Coronary artery (tissue), 2 donors: ENCODE measurements at regions not wholly inside any gene's neighbourhood (a gene's known extent, or its start where the extent isn't known, plus 50 kb on each side); places are given as distances from the start of the nearest gene placed in this dataset.

Experiments used
- DNase-seq: peaks from one replicate; pipeline ENCODE4 v3.0.0-alpha.2; 2017; ENCODE audit warnings: low spot score
- H3K27ac ChIP-seq, 2 donors: fragments of 200-600 bp; sonication (generic); one replicate each; pipeline ENCODE4 v1.5.1; 2016 to 2019
- H3K4me3 ChIP-seq: fragments of 200-600 bp; sonication (generic); 2 replicates; pipeline ENCODE4 v1.5.1; 2016; ENCODE audit warnings: mild to moderate bottlenecking, moderate library complexity
- TF ChIP-seq, protein P1 (sequence below): fragments of 200-600 bp; sonication (generic); IDR thresholded peaks from one replicate; pipeline ENCODE4 v1.5.1; 2019; ENCODE audit warnings: antibody characterized with exemption

GRCh38 chr9:103898550-103898949 is 195.6 kb upstream of the SMC2 start:
- no peak for DNase-seq
- TF ChIP-seq, protein P1, sequence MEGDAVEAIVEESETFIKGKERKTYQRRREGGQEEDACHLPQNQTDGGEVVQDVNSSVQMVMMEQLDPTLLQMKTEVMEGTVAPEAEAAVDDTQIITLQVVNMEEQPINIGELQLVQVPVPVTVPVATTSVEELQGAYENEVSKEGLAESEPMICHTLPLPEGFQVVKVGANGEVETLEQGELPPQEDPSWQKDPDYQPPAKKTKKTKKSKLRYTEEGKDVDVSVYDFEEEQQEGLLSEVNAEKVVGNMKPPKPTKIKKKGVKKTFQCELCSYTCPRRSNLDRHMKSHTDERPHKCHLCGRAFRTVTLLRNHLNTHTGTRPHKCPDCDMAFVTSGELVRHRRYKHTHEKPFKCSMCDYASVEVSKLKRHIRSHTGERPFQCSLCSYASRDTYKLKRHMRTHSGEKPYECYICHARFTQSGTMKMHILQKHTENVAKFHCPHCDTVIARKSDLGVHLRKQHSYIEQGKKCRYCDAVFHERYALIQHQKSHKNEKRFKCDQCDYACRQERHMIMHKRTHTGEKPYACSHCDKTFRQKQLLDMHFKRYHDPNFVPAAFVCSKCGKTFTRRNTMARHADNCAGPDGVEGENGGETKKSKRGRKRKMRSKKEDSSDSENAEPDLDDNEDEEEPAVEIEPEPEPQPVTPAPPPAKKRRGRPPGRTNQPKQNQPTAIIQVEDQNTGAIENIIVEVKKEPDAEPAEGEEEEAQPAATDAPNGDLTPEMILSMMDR = no peak
- H3K4me3 ChIP-seq = no peak overlapping the region
- H3K27ac ChIP-seq = no peak overlapping the region

- no peak overlapping the region for H3K27ac ChIP-seq
- TF ChIP-seq, protein P1 = no peak
- H3K4me3 ChIP-seq = no peak overlapping the region
- no peak for DNase-seq
Measured at GRCh38 chr9:103899866-103900265, 194.2 kb upstream of the SMC2 start.

DNA sequence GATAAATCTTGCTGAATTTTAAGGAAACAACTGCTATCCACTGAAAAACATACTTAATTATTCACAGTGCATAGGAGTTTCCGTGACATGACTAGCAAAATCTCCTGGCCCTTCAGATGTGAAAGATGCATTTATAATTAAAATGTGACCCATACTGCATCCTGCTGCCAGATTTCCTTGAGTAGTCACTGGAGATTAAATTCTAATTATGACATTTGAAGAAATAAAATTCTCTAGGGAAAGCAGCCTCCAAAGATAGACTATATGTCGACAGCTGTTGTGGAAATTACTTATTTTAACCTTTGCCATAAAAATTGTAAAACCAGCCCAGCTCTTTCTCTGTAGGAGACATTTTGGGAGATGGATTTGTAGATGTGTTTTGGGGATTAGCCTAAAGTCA is 193.6 kb upstream of the SMC2 start:
- DNase-seq = no peak
- TF ChIP-seq, protein P1 = no peak
- Histone ChIP-seq H3K27ac (no peak overlapping the region), H3K4me3 (no peak overlapping the region)

- TF ChIP-seq, protein P1 = no peak
- DNase-seq = no peak
- no peak overlapping the region for H3K27ac ChIP-seq
- H3K4me3 ChIP-seq = no peak overlapping the region
Measured at GRCh38 chr9:103902263-103902662, 191.8 kb upstream of the SMC2 start.

- TF ChIP-seq, protein P1 = no peak
- H3K27ac ChIP-seq = no peak overlapping the region
- no peak for DNase-seq
- no peak overlapping the region for H3K4me3 ChIP-seq
Measured at GRCh38 chr9:103904242-103904641, 189.9 kb upstream of the SMC2 start.

DNA sequence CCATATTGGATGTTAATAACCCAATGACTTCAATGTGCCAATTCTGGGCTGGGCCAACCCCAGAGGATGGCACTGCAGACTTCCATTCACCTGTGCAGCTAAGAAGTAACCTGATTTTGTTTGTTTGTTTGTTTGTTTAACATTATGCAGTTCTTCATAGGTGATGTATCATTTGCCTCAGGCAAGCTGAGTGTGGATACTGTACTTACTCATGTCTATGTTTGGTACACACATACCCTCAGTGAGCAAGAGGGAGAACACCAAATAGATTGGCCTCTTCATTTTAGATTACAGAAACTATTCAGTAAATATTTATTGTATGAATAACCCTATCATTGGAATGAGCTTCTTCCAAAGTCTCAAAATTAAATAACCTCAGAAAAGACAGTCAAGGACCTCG is 180.2 kb upstream of the SMC2 start:
- no peak for DNase-seq
- Histone ChIP-seq H3K27ac (no peak overlapping the region), H3K4me3 (no peak overlapping the region)
- TF ChIP-seq, protein P1 = no peak

GRCh38 chr9:103919605-103920209 is 174.4 kb upstream of the SMC2 start:
- no peak overlapping the region for H3K4me3 ChIP-seq

More at GRCh38 chr9:103919605-103920209, 174.4 kb upstream of the SMC2 start:
- no peak for DNase-seq
- H3K27ac ChIP-seq = no peak overlapping the region
- TF ChIP-seq, protein P1 = no peak
